Left lung (tissue), 4 donors: ENCODE measurements at regions not wholly inside any gene's neighbourhood (a gene's known extent, or its start where the extent isn't known, plus 50 kb on each side); places are given as distances from the start of the nearest gene placed in this dataset.

Experiments
- ATAC-seq: fragments of 200-7000 bp; cut with Tn5 transposase; one replicate; pipeline ENCODE4 v1.9.1; 2020; ENCODE audit warnings: moderate library complexity
- DNase-seq, 4 donors: peaks; one replicate each; pipeline ENCODE4 v3.0.0-alpha.2; 2013 to 2020
- H3K27ac ChIP-seq, 2 donors: fragments of 200-600 bp; sonication (generic) in 1 of 2; one replicate each; pipeline versions ENCODE4 v1.5.0 to v1.8.0; 2020 to 2021
- H3K27me3 ChIP-seq, 2 donors: fragments of 200-600 bp; sonication (generic) in 1 of 2; one replicate each; pipeline versions ENCODE4 v1.5.0 to v1.8.0; 2020 to 2021
- H3K36me3 ChIP-seq, 2 donors: fragments of 200-600 bp; sonication (generic) in 1 of 2; one replicate each; pipeline versions ENCODE4 v1.5.0 to v1.8.0; 2020 to 2021
- H3K4me1 ChIP-seq, 2 donors: fragments of 200-600 bp; one replicate each; pipeline ENCODE4 v1.8.0; 2021
- H3K4me3 ChIP-seq, 2 donors: fragments of 200-600 bp; sonication (generic) in 1 of 2; one replicate each; pipeline versions ENCODE4 v1.5.0 to v1.8.0; 2020 to 2021; ENCODE audit warnings: mild to moderate bottlenecking in 1 of 2
- H3K9me3 ChIP-seq, 2 donors: fragments of 200-600 bp; sonication (generic) in 1 of 2; one replicate each; pipeline versions ENCODE4 v1.5.0 to v1.8.0; 2020 to 2021
- intact Hi-C, 2 donors: fragments of 100-400 bp; cut with DNase I; formaldehyde crosslinking; loops; one replicate each; pipeline versions ENCODE4 v1.11.2 to v1.14.2; 2022
- TF ChIP-seq, protein P1 (sequence below), 2 donors: fragments of 200-600 bp; sonication (generic) in 1 of 2; IDR thresholded peaks; one replicate each; pipeline versions ENCODE4 v1.5.0 to v1.8.0; 2021; ENCODE audit warnings: antibody characterized with exemption in 2 of 2
- donor health status: DM: no; HTN: yes; CAD: no.
- donor health status: DM: no; HTN: no; CAD: no.

DNA sequence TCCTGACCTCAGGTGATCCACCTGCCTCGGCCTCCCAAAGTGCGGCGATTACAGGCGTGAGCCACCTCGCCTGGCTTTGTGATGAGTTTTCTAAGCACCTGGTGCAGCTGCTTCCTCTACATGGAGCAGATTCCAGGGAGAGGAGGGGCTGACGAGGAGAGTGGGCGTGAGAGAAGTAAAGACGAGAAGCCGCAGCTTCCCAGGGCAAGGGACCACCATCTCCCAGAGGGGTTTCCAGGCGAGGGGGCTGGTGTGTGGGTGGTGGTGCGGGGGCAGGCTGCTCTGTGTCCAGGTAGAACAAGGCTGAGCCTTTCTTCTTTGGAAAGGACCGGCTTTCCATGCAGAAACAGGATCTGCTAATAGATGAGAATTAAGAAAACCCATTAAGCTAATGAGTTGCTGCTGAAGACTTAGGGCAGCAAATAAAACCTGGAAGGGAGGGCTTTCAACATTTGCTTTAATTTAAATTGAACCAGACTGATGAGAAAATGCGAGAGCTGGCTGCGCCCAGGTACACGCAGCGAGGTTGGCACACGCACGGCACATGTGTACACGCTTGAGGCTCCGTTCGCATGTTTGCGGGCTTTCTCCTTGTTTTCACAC lies 236.7 kb downstream of the RBFOX3 start:
- TF ChIP-seq, protein P1, sequence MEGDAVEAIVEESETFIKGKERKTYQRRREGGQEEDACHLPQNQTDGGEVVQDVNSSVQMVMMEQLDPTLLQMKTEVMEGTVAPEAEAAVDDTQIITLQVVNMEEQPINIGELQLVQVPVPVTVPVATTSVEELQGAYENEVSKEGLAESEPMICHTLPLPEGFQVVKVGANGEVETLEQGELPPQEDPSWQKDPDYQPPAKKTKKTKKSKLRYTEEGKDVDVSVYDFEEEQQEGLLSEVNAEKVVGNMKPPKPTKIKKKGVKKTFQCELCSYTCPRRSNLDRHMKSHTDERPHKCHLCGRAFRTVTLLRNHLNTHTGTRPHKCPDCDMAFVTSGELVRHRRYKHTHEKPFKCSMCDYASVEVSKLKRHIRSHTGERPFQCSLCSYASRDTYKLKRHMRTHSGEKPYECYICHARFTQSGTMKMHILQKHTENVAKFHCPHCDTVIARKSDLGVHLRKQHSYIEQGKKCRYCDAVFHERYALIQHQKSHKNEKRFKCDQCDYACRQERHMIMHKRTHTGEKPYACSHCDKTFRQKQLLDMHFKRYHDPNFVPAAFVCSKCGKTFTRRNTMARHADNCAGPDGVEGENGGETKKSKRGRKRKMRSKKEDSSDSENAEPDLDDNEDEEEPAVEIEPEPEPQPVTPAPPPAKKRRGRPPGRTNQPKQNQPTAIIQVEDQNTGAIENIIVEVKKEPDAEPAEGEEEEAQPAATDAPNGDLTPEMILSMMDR (IDR thresholded peaks at IDR 0.05) = no peak
- Histone ChIP-seq H3K27me3 (peaks cover 0 to 87% of the 10 kb centered on the region in 2 donors), H3K4me1 (no peaks in the 10 kb centered on the region), H3K27ac (no peak overlapping the region), H3K4me3 (no peak overlapping the region), H3K9me3 (no peaks in the 10 kb centered on the region), H3K36me3 (no peaks in the 10 kb centered on the region)
- intact Hi-C loops = no loop called here
- peak in 1 of 4 donors; percentile 54 for DNase-seq
- no peak for ATAC-seq

DNA sequence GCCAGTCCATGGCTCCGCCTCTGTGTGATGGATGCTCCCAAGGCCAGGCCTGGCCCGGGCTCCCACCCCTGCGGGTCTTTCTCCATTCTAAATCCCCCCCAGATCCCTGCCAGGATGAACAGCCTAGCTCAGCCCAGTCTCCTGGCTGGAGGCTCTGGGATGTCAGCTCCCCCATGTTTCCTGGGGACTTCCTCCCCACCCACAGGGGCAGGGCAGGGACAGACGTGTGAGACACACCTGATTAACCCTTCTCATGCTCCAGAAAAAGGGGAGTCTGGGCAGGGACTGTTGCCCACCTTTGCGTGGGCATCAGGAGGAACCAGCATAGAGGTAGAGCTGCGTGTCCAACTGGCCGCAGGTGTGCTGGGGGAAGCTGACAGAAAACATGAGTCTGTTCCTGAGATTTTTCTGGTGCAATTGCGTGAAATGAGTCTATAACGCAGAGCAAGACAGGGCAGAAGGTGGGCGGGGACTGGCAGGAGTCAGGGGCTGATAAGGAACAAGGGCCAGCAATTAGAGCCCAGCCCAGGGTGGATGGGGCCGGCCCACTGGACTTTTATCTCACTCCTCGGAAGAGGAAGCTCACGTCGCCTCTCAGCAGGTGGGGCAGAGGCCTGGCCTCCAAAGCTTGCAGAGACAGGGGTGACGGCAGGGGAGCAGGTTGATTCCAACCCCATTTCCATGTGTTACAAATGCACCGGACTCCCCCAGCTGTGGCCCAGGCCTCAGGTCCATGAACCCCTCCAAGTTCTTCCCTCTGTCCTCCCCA lies 238.2 kb downstream of the RBFOX3 start:
- Histone ChIP-seq H3K27me3 (peaks cover 0 to 87% of the 10 kb centered on the region in 2 donors), H3K4me3 (no peak overlapping the region), H3K9me3 (no peaks in the 10 kb centered on the region), H3K4me1 (no peaks in the 10 kb centered on the region), H3K27ac (no peak overlapping the region), H3K36me3 (no peaks in the 10 kb centered on the region)
- no peak for ATAC-seq
- peak in 1 of 4 donors; percentile 61 for DNase-seq
- intact Hi-C loops = no loop called here
- TF ChIP-seq, protein P1 (IDR thresholded peaks at IDR 0.05) = no peak

DNA sequence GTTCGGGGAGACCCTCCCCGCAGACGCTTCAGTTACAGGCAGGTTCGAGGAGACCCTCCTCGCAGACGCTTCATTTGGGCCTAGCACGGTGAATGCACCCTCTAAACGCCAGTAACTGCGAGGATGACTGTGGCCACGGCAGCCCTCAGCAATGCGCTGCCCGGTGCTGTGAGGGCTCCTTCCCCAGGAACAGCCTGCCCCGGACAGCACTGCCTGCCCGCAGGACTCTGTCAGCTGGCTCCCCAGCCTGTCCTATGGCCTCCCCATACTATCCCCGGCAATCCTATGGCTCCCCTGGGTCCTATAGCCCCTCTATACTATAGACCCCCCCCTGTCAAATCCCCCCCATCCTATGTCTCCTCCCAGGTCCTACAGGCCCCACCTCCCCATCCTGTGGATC lies 238.9 kb downstream of the RBFOX3 start:
- no peaks in the 10 kb centered on the region for H3K4me1 ChIP-seq
- TF ChIP-seq, protein P1 (IDR thresholded peaks at IDR 0.05) = no peak
- ATAC-seq (no peak), DNase-seq (peak in 1 of 4 donors; percentile 50)
- no peaks in the 10 kb centered on the region for H3K9me3 ChIP-seq
- intact Hi-C loops = no loop called here
- H3K27ac ChIP-seq = no peak overlapping the region
- peaks cover 0 to 84% of the 10 kb centered on the region in 2 donors for H3K27me3 ChIP-seq
- H3K36me3 ChIP-seq = no peaks in the 10 kb centered on the region
- no peak overlapping the region for H3K4me3 ChIP-seq

DNA sequence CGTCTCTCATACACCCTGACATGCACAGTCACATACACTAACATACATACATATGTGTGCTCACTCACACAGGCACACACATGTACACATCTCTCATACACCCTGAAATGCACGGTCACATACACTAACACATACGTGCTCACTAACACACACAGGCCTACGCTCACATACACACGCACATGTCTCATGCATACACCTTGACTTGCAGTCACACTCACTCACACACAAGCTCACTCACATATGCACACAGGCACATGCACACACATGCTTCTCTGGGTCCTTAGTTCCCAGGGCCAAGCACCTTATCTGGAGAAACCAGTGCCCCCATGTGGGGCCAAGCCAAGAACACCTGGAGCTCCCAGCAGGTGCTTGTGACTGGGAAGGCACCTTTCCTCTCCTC lies 240.3 kb downstream of the RBFOX3 start:
- TF ChIP-seq, protein P1 (IDR thresholded peaks at IDR 0.05) = no peak
- no peak for DNase-seq
- Histone ChIP-seq H3K4me3 (no peak overlapping the region), H3K36me3 (no peaks in the 10 kb centered on the region), H3K9me3 (no peaks in the 10 kb centered on the region), H3K27ac (no peak overlapping the region), H3K4me1 (no peaks in the 10 kb centered on the region), H3K27me3 (peaks cover 0 to 84% of the 10 kb centered on the region in 2 donors)
- no peak for ATAC-seq
- intact Hi-C loops = no loop called here

DNA sequence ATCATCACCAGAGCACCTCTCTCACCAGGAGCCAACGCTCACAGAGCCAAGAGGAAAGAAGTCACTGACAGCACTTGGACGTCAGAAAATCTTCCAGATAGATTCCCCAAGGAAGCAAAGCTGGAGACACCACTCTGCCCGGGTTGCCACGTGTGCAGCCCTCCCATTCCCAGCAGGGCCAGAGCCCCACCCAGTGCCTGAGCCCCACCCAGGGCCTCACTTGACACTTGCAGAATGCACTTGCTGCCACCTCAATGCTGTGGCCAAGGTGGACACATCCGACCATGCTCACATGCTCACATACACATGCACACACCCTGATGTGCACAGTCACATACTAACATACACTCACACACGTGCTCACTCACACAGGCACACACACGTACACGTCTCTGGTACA lies 240.7 kb downstream of the RBFOX3 start:
- Histone ChIP-seq H3K9me3 (no peaks in the 10 kb centered on the region), H3K27ac (no peak overlapping the region), H3K36me3 (no peaks in the 10 kb centered on the region), H3K27me3 (peaks cover 0 to 86% of the 10 kb centered on the region in 2 donors), H3K4me3 (no peak overlapping the region), H3K4me1 (no peaks in the 10 kb centered on the region)
- intact Hi-C loops = no loop called here
- peak in 1 of 4 donors; percentile 27 for DNase-seq
- TF ChIP-seq, protein P1 (IDR thresholded peaks at IDR 0.05) = no peak
- no peak for ATAC-seq
